Muscle of leg (tissue), 3 donors: ENCODE measurements at regions not wholly inside any gene's neighbourhood (a gene's known extent, or its start where the extent isn't known, plus 50 kb on each side); places are given as distances from the start of the nearest gene placed in this dataset.

Source experiments
- DNase-seq: peaks from one replicate; pipeline ENCODE4 v3.0.0; 2013
- H3K27ac ChIP-seq: one replicate; pipeline ENCODE4 v1.5.1; 2013; ENCODE audit warnings: mild to moderate bottlenecking, low read length, control low read depth
- H3K27me3 ChIP-seq: one replicate; pipeline ENCODE4 v1.6.1; 2013; ENCODE audit warnings: low read length; ENCODE audit not compliant: control insufficient read depth, insufficient read depth
- H3K36me3 ChIP-seq: one replicate; pipeline ENCODE4 v1.6.1; 2013; ENCODE audit warnings: low read length; ENCODE audit not compliant: control insufficient read depth, insufficient read depth
- H3K4me1 ChIP-seq: one replicate; pipeline ENCODE4 v1.6.1; 2013; ENCODE audit warnings: low read length; ENCODE audit not compliant: control insufficient read depth, insufficient read depth
- H3K4me3 ChIP-seq: one replicate; pipeline ENCODE4 v1.5.1; 2013; ENCODE audit warnings: low read length, control low read depth
- H3K9me3 ChIP-seq: replicated peaks from 2 replicates; pipeline ENCODE4 v1.6.1; 2013; ENCODE audit warnings: low read depth, low read length; ENCODE audit not compliant: control insufficient read depth
- WGBS: methylation state at CpG from one replicate; pipeline ENCODE4 v1.1.5; 2013; ENCODE audit warnings: missing lambda C conversion rate; ENCODE audit not compliant: insufficient coverage; 5-methylcytosine and 5-hydroxymethylcytosine counted together

GRCh38 chr10:131402771-131403650, 91.5 kb upstream of the TCERG1L start:
- WGBS = 44% methylated on average over 23 of the region's 36 CpGs
- H3K27ac ChIP-seq = no peak overlapping the region
- DNase-seq = no peak
- no peaks in the 10 kb centered on the region for H3K36me3 ChIP-seq
- H3K4me3 ChIP-seq = no peak overlapping the region
- no peaks in the 10 kb centered on the region for H3K9me3 ChIP-seq
- H3K27me3 ChIP-seq = peaks cover 18% of the 10 kb centered on the region
- H3K4me1 ChIP-seq = no peaks in the 10 kb centered on the region

DNA sequence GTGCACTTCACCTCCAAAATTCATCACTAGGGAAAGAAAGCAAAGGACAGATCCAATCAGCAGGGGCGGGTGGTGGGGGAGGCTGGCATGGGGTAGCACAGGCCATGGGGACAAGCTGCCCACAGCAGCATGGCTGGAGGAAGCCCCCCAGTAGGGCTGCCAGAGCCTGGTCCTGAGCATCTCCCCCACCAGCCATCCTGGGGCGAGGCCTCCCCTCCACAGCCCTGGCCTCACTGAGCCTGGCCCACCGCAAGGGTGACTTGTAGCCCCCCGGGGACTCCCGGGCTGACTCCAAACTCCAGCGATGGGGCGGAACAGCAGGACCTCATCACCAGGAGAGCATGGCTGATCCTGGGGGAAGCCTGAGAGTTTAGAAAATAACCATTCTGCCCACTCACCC, 92.4 kb upstream of the TCERG1L start:
- Histone ChIP-seq H3K4me1 (no peaks in the 10 kb centered on the region), H3K9me3 (no peaks in the 10 kb centered on the region), H3K4me3 (no peak overlapping the region), H3K36me3 (no peaks in the 10 kb centered on the region), H3K27me3 (peaks cover 15% of the 10 kb centered on the region), H3K27ac (no peak overlapping the region)
- 87% methylated on average over 3 of the region's 7 CpGs for WGBS
- DNase-seq = no peak

DNA sequence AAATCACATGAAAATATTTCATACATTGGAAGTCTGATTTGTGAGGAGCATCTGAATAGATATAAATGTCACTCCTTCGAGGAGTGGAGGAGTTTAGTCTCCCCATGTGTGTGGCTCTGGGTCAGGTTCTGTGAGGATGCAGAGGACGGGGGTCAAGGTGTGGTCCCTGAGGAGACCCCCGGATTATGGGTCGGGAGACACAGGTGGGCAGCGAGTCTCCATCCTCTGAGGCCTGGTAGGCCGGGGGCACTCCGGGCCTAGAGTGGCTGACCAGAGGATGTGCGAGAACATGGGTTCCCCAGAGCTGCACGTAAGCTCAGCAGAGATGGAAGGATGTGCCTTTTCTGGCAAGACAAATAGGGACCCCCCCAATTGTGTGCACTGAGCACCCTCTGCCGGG, 93.4 kb upstream of the TCERG1L start:
- Histone ChIP-seq H3K27ac (no peak overlapping the region), H3K4me1 (no peaks in the 10 kb centered on the region), H3K4me3 (no peak overlapping the region), H3K27me3 (peaks cover 15% of the 10 kb centered on the region), H3K9me3 (no peaks in the 10 kb centered on the region), H3K36me3 (no peaks in the 10 kb centered on the region)
- 89% methylated on average over 9 of the region's 10 CpGs for WGBS
- no peak for DNase-seq

DNA sequence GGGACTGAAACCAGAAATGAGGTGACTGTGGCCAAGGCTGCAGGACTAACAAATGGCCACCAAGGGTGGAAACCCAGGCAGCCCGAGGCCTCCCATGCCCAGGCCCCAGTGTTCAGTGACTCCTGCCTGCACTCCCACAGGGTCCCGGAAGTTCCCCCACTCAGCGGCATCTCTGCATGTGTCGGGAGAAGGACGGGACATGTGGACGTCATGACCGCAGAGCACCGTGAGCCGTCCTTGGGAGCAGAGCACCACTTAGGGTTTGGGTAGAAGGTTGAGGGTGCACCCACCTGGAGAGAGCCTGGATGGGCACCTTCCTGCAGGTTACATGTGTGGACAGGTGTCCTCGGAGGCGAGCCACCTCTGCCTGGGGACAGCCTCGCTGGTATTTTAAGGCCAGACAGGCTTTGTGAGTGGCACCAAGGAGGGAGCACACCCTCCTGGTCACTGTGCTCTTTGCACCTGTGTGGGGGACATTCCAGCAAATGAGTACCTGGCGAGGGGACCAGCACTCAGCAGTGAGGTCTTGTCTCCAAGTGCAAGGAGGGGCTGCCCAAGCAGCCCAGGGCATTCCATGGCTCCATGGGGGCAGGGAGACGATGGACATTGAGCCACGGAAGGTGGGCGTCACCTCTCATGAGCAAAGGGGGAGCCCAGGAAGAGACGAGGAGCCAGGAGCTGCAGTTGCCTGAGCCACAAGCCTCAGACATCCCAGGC, 95.3 kb upstream of the TCERG1L start:
- H3K27ac ChIP-seq = no peak overlapping the region
- WGBS = 77% methylated on average over 16 of the region's 17 CpGs
- no peaks in the 10 kb centered on the region for H3K9me3 ChIP-seq
- H3K36me3 ChIP-seq = no peaks in the 10 kb centered on the region
- no peak overlapping the region for H3K4me3 ChIP-seq
- no peak for DNase-seq
- no peaks in the 10 kb centered on the region for H3K4me1 ChIP-seq
- H3K27me3 ChIP-seq = peaks cover 13% of the 10 kb centered on the region

DNA sequence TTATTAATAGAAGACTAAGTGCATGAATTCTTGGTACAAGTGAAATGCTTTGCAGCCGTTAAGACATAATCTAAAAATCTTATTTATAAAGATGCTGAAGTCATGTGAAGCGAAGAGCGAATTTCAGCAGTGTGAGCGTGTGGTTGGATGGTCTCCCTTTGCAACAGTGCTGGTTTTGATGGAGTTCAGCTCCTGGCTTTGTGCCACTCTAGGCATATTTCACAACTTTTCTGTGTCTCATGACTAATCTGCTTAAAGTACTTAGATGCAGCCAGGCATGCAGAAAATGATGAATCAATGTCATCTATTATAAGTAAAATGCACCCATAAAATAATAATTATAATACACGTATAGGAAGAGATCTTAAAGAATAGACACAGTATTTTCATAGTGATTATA, 107.2 kb upstream of the TCERG1L start:
- Histone ChIP-seq H3K27ac (no peak overlapping the region), H3K27me3 (peaks cover 7% of the 10 kb centered on the region), H3K36me3 (no peaks in the 10 kb centered on the region), H3K4me3 (no peak overlapping the region), H3K4me1 (peaks cover 2% of the 10 kb centered on the region), H3K9me3 (no peaks in the 10 kb centered on the region)
- no CpG with 5 or more reads among the region's 5 CpGs for WGBS
- DNase-seq = no peak

DNA sequence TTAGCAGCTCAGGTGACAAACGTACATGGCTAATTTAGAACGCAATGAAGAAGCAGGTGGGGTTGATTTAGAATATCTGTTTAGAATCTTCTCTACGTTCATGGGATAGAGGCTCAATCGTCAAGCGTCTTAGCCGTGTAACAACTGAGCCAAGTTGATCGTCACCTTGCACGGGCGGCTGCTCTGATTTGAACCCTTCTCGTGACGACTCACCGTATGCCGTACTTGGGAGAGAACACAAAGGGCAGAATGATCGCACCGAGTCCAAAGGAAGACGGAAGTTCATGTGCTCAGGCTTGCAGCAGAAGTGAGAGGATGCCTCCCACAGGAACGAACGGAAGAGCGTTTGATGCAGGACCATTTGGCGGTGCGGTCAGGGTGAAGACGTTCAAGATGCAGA, 108.3 kb upstream of the TCERG1L start:
- Histone ChIP-seq H3K36me3 (no peaks in the 10 kb centered on the region), H3K9me3 (no peaks in the 10 kb centered on the region), H3K4me1 (peaks cover 5% of the 10 kb centered on the region), H3K27ac (no peak overlapping the region), H3K4me3 (no peak overlapping the region), H3K27me3 (peaks cover 12% of the 10 kb centered on the region)
- DNase-seq = no peak
- WGBS = 85% methylated on average over 20 of the region's 22 CpGs

GRCh38 chr10:131420867-131421266, 109.3 kb upstream of the TCERG1L start:
- WGBS = 100% methylated on average over 1 of the region's 1 CpG
- DNase-seq = no peak
- Histone ChIP-seq H3K36me3 (no peaks in the 10 kb centered on the region), H3K4me3 (no peak overlapping the region), H3K27ac (no peak overlapping the region), H3K9me3 (no peaks in the 10 kb centered on the region), H3K27me3 (peaks cover 12% of the 10 kb centered on the region), H3K4me1 (peaks cover 14% of the 10 kb centered on the region)

GRCh38 chr10:131421381-131421780, 109.9 kb upstream of the TCERG1L start:
- 84% methylated on average over 2 of the region's 5 CpGs for WGBS
- DNase-seq = no peak
- H3K4me1 ChIP-seq = peaks cover 20% of the 10 kb centered on the region
- H3K9me3 ChIP-seq = no peaks in the 10 kb centered on the region
- H3K27ac ChIP-seq = no peak overlapping the region
- H3K36me3 ChIP-seq = no peaks in the 10 kb centered on the region
- peaks cover 11% of the 10 kb centered on the region for H3K27me3 ChIP-seq
- H3K4me3 ChIP-seq = no peak overlapping the region

DNA sequence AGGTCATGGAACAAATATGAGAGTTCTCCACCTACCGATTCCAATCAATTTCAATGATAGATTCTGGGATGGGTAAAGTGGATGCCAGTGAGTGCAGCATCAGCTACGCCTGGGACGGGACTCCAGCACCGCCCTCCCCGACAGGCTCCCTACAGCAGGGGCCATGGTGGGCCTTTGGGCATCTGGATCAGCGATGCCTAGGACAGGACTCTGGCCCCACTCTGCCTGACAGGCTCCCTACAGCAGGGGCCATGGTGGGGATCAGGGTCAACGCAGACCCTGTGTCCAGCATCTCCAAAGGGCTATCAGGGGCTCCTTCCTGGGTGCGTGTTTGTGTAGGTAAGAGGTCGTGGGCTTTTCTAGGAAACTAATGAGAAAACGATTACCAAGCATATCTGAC, 111.2 kb upstream of the TCERG1L start:
- H3K27ac ChIP-seq = no peak overlapping the region
- peaks cover 23% of the 10 kb centered on the region for H3K4me1 ChIP-seq
- H3K9me3 ChIP-seq = no peaks in the 10 kb centered on the region
- peaks cover 14% of the 10 kb centered on the region for H3K27me3 ChIP-seq
- 89% methylated on average over 7 of the region's 10 CpGs for WGBS
- no peaks in the 10 kb centered on the region for H3K36me3 ChIP-seq
- H3K4me3 ChIP-seq = no peak overlapping the region
- DNase-seq = no peak

DNA sequence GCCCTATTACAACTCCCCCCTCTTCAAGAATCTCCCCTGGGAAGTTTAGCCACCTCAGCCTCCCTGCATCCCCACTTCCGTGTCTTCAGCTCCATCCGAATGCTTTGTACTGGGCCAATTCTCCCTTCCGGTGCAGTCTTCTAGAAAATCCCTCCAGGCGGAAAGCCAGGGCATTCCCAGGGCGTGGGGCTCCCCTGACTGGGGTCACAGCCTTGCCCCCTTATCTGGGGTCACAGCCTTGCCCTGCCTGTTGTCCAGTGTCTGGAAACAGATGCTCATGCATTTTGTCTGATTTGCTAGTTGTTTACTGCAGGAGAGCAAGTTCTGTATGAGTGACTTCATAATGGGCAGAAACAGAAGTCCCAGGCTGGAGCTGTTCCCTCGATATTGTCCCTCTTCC, 112.5 kb upstream of the TCERG1L start:
- Histone ChIP-seq H3K36me3 (no peaks in the 10 kb centered on the region), H3K4me3 (no peak overlapping the region), H3K27me3 (peaks cover 17% of the 10 kb centered on the region), H3K9me3 (no peaks in the 10 kb centered on the region), H3K27ac (no peak overlapping the region), H3K4me1 (peaks cover 23% of the 10 kb centered on the region)
- WGBS = 32% methylated on average over 6 of the region's 6 CpGs
- no peak for DNase-seq
